HL-60 (cell line): ENCODE measurements at regions not wholly inside any gene's neighbourhood (a gene's known extent, or its start where the extent isn't known, plus 50 kb on each side); places are given as distances from the start of the nearest gene placed in this dataset.
"Not testable (repeated sequence)": the region's sequence is repeated elsewhere in the genome, so short reads cannot be mapped to it uniquely, and the experiment has no call there.

Experiments
- DNase-seq, 2 experiments: peaks; one replicate each; pipeline ENCODE4 v3.0.0-alpha.2; 2010 to 2020; ENCODE audit warnings: low read depth in 1 of 2, low spot score in 1 of 2
- H3K27ac ChIP-seq: fragments of 250-450 bp; sonication (Bioruptor Pico); replicated peaks from 2 replicates; pipeline ENCODE4 v1.5.1; 2020; ENCODE audit warnings: mild to moderate bottlenecking, moderate library complexity
- H3K27me3 ChIP-seq: fragments of 250-450 bp; sonication (Bioruptor Pico); 2 replicates; pipeline ENCODE4 v1.5.1; 2021; ENCODE audit warnings: mild to moderate bottlenecking, moderate library complexity; ENCODE audit not compliant: insufficient read depth, poor library complexity, severe bottlenecking
- H3K4me3 ChIP-seq: replicated peaks from 2 replicates; pipeline ENCODE4 v1.5.1; 2011; ENCODE audit warnings: mild to moderate bottlenecking, control low read depth, low read length; ENCODE audit not compliant: insufficient read depth
- GABPA ChIP-seq: IDR thresholded peaks from 2 replicates; pipeline ENCODE4 v1.6.1; 2012; ENCODE audit warnings: low read depth
- POLR2AphosphoS5 ChIP-seq: IDR thresholded peaks from 2 replicates; pipeline ENCODE4 v1.6.1; 2012; ENCODE audit warnings: low read depth
- SPI1 ChIP-seq: IDR thresholded peaks from 2 replicates; pipeline ENCODE4 v1.6.1; 2012; ENCODE audit warnings: low read depth, mild to moderate bottlenecking, borderline replicate concordance
- TF ChIP-seq, protein P1 (sequence below): IDR thresholded peaks from one replicate; pipeline ENCODE4 v1.5.1; 2011; ENCODE audit warnings: low read length, control low read depth, inconsistent platforms; ENCODE audit not compliant: insufficient read depth
- TF ChIP-seq, protein P2 (sequence below): IDR thresholded peaks from 2 replicates; pipeline ENCODE4 v1.6.1; 2012; ENCODE audit warnings: low read depth; ENCODE audit not compliant: insufficient replicate concordance

DNA sequence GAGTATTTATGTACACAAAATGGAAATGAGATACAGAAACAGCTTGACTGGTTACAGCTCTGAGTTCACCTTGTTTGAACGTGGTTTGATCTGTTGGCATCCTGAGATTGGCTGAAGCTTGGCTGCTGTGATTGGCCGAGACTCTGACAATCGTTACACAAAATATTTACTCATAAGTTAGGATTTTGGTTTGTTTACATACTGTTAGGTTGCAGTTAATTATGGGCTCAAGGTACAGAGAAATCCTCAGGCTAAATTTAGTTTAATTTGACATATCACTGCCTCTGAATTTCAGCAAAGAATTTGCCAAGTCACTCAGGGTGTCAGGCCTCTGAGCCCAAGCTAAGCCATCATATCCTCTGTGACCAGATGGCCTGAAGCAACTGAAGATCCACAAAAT lies 227.3 kb downstream of the COPRS start:
- no peak overlapping the region for H3K4me3 ChIP-seq
- DNase-seq = no peak
- no peak overlapping the region for H3K27ac ChIP-seq
- TF ChIP-seq GABPA = no peak
- TF ChIP-seq, protein P1, sequence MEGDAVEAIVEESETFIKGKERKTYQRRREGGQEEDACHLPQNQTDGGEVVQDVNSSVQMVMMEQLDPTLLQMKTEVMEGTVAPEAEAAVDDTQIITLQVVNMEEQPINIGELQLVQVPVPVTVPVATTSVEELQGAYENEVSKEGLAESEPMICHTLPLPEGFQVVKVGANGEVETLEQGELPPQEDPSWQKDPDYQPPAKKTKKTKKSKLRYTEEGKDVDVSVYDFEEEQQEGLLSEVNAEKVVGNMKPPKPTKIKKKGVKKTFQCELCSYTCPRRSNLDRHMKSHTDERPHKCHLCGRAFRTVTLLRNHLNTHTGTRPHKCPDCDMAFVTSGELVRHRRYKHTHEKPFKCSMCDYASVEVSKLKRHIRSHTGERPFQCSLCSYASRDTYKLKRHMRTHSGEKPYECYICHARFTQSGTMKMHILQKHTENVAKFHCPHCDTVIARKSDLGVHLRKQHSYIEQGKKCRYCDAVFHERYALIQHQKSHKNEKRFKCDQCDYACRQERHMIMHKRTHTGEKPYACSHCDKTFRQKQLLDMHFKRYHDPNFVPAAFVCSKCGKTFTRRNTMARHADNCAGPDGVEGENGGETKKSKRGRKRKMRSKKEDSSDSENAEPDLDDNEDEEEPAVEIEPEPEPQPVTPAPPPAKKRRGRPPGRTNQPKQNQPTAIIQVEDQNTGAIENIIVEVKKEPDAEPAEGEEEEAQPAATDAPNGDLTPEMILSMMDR = no peak
- no peak for TF ChIP-seq SPI1
- no peak for TF ChIP-seq POLR2AphosphoS5
- TF ChIP-seq, protein P2, sequence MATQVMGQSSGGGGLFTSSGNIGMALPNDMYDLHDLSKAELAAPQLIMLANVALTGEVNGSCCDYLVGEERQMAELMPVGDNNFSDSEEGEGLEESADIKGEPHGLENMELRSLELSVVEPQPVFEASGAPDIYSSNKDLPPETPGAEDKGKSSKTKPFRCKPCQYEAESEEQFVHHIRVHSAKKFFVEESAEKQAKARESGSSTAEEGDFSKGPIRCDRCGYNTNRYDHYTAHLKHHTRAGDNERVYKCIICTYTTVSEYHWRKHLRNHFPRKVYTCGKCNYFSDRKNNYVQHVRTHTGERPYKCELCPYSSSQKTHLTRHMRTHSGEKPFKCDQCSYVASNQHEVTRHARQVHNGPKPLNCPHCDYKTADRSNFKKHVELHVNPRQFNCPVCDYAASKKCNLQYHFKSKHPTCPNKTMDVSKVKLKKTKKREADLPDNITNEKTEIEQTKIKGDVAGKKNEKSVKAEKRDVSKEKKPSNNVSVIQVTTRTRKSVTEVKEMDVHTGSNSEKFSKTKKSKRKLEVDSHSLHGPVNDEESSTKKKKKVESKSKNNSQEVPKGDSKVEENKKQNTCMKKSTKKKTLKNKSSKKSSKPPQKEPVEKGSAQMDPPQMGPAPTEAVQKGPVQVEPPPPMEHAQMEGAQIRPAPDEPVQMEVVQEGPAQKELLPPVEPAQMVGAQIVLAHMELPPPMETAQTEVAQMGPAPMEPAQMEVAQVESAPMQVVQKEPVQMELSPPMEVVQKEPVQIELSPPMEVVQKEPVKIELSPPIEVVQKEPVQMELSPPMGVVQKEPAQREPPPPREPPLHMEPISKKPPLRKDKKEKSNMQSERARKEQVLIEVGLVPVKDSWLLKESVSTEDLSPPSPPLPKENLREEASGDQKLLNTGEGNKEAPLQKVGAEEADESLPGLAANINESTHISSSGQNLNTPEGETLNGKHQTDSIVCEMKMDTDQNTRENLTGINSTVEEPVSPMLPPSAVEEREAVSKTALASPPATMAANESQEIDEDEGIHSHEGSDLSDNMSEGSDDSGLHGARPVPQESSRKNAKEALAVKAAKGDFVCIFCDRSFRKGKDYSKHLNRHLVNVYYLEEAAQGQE = no peak
- H3K27me3 ChIP-seq = no peaks in the 10 kb centered on the region

DNA sequence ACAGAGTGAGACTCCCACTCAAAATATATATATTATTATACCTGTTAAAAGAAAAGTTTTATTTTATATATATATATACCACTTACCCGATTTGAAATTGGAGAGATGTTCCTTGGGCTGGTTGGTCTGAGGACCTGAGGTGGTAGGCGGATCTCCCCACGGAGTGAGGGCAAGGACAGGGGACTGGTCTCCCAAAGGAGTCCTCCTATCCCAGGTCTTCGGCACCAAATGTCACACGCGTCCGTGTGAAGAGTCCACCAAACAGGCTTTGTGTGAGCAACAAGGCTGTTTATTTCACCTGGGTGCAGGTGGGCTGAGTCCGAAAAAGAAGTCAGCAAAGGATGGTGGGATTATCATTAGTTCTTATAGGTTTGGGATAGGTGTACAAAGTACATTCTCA lies 228.2 kb downstream of the COPRS start:
- DNase-seq, H3K27me3 ChIP-seq, H3K27ac ChIP-seq, H3K4me3 ChIP-seq: not testable (repeated sequence)

DNA sequence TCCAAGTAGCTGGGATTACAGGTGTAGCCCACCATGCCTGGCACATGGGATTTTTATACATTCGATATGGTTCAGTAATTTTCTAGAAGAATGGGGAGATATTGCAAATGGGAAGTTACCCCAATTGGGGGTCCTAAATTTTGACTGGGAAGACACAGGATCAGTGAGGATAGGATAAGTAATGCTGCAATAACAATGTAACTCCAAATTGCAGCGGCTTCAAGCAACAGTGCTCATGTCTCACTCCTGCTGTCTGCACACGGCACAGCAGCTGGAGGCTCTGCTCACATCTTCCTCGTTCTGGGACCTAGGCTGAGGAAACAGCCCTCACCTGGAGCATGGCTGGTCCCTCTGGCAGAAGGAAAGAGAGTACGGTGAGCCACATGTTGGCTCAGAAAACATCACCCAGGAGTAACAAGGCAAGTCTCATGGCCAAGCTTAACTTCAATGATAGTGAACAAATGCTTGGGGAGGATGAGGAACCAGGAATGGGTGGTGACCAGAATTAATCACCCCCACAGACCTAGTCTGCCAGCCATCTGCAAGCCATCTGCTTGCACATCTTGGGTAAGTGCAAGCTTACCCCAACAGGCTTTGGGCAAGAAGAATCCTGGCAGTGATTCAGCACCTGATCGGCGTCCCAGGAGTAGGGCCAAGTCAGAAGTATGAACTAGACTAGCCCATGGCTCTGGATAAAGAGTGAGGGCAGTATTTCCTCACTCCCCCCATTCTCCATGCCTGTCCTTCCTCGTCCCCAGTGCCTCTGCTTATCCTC lies 229.2 kb downstream of the COPRS start:
- TF ChIP-seq, protein P1 = no peak
- TF ChIP-seq SPI1 (no peak), GABPA (no peak), POLR2AphosphoS5 (no peak)
- TF ChIP-seq, protein P2 = no peak
- no peak overlapping the region for H3K27ac ChIP-seq
- no peak overlapping the region for H3K4me3 ChIP-seq
- no peaks in the 10 kb centered on the region for H3K27me3 ChIP-seq
- no peak for DNase-seq

DNA sequence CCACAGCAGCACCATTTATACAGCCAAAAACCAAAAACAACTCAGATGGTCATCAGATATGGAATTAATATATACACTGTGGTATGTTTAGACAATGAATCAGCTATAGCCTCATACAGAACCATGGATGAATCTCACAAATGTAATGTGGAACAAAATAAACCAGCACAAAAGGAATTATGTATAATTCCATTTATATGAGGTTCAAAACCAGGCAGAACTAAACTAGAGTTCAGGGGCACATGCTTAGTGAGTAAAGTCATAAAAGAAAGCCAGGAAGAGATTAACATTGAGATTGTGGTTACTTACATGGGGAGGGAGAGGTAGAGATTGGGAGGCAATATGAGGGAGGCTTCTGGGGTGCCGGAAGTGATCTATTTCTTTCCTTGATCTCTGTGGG lies 231.1 kb downstream of the COPRS start:
- Histone ChIP-seq H3K27me3 (no peaks in the 10 kb centered on the region), H3K27ac (no peak overlapping the region), H3K4me3 (no peak overlapping the region)
- TF ChIP-seq GABPA (no peak), SPI1 (no peak), POLR2AphosphoS5 (no peak)
- TF ChIP-seq, protein P1 = no peak
- TF ChIP-seq, protein P2 = no peak
- DNase-seq = no peak
